ENCODE measurements at regions not wholly inside any gene's neighbourhood (a gene's known extent, or its start where the extent isn't known, plus 50 kb on each side); places are given as distances from the start of the nearest gene placed in this dataset.

DNA sequence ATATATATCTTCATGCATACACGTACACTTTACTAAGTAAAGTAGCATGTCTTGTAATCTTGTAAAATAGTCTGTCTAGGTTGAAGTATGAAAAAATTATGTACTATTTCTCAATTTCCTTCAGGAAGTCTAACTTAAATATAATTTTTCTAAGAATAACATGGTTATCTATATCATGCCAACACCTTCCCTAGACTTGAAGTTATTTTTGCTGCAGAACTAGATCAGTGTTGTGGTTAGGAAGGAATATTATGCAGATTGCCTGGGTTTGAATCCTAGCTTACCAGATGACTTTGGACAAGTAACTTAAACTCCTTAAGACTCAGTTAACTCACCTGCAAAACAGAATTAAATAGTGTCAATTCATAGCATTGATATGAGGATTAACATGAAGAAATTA, 142.2 kb upstream of the SEMA3A start:
- TF ChIP-seq, protein P1, sequence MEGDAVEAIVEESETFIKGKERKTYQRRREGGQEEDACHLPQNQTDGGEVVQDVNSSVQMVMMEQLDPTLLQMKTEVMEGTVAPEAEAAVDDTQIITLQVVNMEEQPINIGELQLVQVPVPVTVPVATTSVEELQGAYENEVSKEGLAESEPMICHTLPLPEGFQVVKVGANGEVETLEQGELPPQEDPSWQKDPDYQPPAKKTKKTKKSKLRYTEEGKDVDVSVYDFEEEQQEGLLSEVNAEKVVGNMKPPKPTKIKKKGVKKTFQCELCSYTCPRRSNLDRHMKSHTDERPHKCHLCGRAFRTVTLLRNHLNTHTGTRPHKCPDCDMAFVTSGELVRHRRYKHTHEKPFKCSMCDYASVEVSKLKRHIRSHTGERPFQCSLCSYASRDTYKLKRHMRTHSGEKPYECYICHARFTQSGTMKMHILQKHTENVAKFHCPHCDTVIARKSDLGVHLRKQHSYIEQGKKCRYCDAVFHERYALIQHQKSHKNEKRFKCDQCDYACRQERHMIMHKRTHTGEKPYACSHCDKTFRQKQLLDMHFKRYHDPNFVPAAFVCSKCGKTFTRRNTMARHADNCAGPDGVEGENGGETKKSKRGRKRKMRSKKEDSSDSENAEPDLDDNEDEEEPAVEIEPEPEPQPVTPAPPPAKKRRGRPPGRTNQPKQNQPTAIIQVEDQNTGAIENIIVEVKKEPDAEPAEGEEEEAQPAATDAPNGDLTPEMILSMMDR (conservative IDR thresholded peaks at IDR 0.05; ENCODE audit: low read depth, low read length), result no peak
- TF ChIP-seq EZH2 (IDR thresholded peaks at IDR 0.05; ENCODE audit: low read length, unreplicated experiment), result no peak
- TF ChIP-seq EZH2phosphoT487 (IDR thresholded peaks at IDR 0.05; ENCODE audit: borderline replicate concordance, low read length), result no peak

Measured in PC-3 (cell line).